CD4-positive, alpha-beta T cell treated with Interleukin-10 for 1 hour (primary cell): ENCODE measurements at regions not wholly inside any gene's neighbourhood (a gene's known extent, or its start where the extent isn't known, plus 50 kb on each side); places are given as distances from the start of the nearest gene placed in this dataset.
"Not testable (repeated sequence)": the region's sequence is repeated elsewhere in the genome, so short reads cannot be mapped to it uniquely, and the experiment has no call there.

ENCODE experiments used
- DNase-seq: peaks from one replicate; pipeline ENCODE4 v3.0.0-alpha.2; 2020

DNA sequence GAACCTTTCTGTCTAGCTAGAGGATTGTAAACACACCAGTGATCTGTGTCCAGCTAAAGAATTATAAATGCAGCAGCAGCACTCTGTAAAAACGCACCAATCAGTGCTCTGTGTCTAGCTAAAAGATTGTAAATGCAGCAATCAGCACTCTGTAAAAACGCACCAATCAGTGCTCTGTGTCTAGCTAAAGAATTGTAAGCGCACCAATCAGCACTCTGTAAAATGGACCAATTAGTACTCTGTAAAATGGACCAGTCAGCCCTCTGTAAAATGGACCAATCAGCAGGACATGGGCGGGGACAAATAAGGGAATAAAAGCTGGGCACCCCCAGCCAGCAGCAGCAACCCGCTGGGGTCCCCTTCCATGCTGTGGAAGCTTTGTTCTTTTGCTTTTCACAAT is 204.1 kb upstream of the UBL3 start:
- not testable (repeated sequence) for DNase-seq

DNA sequence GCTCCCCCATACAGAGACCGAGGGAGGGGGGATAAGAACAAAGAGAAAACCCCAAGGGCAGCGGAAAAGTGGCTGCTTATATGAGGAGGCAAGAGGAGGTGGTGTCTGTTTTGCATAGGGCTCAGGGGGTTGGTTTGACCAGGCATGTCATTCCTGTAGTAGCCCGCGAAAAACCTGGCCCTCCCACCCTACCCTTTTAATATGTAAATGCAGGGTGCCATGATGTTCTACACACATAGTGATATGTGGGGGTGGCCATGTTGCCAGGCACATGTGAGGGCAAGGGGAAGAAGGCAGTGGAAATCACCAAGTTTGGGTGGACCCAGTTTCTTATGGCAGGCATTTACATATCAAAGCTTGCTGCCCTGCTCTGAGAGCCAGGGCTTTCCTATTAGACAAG is 203.5 kb upstream of the UBL3 start:
- no peak for DNase-seq

DNA sequence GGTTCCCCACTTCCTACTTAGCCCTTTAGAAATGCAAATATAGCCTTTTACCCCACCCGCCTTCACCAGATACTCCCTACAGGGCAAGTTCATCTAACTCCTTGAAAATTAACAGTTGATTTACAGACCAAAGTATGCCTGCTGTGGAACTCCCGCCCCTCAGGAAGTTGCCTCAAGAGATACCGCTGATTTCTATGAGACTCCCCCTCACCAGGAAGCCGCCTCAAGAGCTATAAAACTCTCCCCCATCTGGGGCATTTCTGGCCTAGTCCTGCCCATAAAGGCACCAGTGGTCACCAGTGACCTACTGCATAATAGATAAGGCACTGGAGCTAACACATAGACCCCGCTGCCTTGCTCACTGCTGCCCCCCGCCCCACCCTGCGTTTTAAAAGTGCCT is 201.7 kb upstream of the UBL3 start:
- no peak for DNase-seq

DNA sequence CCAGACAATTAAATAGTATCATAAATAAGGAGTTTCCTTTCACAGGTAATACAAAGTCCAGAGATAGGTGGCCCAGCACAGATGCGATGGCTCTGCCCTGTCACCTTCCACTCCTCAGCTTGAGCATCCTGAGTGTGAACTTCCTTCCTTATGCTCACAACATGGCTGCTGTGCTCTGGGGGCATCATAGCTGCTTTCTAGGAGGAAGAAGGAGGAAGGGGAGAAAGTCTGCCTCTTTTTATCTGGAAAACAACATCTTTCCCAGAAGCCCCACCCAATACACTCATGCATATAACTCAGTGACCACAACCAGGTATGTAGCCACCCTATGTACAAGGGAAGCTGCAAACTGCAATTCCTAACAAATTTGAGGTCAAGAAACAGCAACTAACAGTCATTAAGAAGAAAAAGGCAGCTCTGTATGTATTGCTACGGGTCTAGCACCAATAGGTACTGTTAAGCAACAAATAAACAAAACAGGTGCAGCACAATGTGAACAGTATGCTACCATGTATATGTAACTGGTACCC is 201.2 kb upstream of the UBL3 start:
- no peak for DNase-seq

DNA sequence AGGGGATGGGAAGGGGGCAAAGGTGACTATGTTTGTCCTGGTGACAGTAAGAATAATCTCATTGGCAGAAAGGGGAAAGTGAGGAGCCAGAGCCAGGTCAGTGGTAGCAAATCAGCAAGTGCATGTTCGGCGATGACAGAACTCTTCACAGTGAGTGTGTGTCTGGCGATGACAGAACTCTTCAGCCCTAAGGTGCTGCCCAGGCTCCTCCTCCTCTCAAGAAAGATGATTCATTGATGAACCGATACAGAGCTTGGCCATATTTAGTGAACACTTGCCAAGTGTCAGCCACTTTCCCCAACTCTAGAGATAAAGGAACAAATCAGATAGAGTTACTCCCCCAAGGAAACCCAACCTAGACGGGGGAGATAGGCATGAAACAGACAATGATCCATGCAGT is 199.3 kb upstream of the UBL3 start:
- DNase-seq = no peak

DNA sequence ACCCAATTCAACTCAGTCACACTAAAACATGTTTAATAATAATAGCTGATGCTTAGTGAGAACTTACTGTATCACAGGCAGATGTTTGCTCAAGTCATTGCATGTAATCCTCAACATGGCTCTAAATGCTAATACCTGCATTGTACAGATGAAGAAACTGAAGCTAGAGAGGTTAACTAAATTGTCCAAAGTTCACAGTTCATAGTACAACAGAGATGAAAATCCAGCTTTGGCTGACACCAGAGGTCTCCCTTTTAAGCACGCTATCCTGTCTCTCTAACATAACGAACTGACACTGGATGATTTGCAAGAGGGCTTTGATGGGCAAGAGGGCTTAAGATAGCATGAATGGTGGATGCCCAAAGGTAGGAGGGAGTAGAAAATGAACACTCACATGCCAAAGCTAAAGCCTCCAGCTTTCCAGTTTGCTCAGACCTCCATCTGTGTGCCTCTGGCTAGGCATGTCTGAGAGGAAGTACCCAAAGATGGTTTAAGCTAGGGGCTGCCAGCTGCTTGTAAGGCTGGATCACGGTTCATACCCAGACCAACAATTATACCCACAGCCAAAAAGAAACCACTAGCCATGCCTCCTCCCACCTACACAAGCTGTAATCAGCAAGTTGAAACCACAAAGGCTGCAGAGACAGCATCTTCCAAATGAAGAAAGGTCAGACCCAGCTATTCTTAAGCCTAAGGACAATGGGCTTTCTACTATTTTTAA is 196.9 kb upstream of the UBL3 start:
- peak; percentile 11 for DNase-seq

DNA sequence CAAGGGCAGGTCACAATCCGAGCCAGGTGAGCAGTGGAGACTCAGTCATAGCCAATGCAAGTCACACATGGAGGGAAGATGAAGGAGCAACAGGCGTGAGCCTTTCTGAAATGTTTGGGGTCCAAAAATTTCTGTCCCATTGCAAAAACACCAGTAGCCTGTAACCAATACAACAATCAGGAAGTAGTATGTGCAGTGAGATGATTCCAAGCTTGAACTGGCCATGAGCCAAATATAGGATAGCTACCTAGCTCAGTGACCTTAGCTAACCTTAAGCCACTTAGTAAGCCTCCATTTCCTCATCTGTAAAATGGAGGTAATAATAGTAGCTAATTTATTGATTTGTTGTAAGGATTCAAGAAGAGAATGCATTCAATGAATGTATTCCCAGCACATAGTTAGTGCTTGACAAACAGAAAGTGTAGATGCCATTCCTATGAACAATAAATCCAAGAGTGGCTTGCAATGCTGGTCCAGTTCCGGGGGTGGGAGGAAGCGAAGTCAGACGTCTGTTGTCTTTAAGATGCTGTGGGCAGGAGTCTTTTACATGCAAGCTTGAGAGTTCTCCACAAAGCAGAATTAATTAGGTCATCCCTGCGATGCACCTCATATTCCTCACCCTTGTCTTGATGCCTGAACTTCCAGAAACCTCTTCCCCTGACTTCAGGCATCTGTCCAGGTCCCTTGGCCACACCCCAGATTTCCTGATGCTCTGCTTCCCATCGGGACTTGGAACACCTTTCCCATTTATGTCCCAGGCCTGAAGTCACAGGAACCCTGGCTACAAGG is 195.7 kb upstream of the UBL3 start:
- no peak for DNase-seq

DNA sequence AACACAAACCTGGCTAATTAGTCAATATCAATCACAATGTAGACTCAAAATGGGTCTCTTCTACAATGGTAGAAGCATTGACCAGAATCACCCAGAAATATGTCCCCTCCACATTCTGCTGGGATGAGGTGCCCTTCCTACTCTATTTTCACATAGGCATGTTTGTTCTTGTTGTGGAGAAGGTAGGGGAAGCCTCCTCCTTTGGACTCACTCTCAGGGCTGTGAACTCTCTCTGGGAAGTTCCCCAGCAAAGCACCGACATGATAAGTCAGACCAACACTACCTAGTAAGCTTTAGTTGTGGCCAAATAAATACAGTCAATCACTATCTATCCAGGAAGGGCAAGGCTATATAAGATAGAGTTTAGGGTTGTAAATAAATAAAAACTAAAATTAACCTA is 194.5 kb upstream of the UBL3 start:
- DNase-seq = no peak

DNA sequence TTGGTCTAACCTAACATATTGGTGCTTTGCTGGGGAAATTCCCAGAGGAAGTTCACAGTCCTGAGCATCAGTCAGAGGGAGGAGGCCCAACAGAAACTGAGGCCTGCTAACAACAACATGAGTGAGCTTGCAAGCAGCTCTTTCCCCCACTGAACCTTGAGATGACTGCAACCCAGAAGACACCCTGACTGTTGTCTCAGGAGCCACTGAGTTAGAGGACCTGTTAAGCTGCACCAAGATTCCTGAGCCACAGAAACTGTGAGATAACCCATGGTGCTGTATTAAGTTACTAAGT is 193.2 kb upstream of the UBL3 start:
- no peak for DNase-seq

DNA sequence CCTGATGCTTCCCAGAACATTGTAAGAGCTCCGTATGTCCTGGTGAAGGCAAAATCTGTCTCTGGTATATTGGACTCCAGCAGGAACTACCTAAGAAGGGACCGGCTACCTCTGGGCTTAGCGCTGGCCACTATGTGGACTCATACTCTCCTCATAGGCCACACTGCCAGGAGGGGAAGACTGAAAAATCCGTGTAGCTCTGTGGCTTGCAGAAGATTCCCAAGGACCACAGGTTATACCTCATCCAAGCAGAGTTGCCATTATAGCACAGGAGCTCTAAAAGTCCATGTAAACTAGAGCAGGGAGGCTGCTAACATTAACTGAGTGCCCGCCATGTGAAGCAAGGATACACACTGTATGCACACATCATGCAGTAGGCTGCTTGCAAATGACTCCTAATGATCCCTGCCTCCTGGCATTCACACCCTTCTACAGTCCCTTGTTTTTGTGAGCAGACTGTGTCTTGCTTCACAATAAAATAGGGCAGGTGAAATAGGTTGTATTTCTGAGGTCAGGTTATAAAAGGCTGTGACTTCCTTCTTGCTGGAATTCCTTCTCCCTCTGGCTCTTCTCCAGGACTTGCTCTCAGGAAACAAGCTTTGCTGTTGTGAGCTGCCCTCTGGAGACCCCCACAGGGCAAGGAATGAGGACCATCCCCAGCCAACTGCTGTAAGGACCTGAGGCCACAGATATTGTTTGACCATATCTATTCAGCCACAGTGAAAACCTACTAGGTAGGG is 192.6 kb upstream of the UBL3 start:
- DNase-seq = no peak

DNA sequence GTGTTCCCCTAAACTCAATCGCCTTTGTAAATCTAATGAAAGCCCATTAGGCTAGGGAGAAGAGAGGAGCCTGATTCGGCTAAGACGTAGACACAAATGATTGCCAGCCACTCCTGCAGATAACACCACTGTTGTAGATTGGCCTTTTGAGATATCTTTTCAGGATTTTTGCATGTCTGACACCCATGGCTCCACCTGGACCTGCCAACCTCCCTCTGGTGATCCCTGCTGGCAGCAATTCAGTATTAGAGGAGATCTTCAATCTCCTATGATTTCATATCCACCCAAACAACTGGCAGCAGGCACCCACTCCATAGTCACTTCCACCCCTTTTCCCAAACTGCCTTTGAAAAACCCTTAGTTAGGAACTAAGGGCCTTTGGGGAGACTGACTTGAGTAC is 191.9 kb upstream of the UBL3 start:
- no peak for DNase-seq

DNA sequence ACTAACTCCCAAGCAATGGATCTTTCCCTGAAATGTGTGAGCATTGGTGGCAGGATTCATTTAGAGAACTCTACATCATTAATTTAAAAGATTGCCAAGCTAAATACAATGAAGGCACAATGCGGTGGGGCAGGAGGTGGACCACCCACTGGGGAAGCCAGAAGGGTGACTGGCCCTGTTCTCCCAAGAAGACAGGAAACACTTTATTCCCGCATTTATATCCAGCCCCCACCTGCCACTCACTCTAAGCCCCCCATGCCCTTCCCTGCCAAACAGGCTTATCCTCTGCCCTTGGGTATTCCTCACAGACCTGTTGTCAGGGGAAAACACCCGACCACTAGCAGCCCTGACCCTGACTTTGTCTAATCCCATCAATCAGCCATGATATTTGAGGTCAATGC is 189.1 kb upstream of the UBL3 start:
- no peak for DNase-seq

DNA sequence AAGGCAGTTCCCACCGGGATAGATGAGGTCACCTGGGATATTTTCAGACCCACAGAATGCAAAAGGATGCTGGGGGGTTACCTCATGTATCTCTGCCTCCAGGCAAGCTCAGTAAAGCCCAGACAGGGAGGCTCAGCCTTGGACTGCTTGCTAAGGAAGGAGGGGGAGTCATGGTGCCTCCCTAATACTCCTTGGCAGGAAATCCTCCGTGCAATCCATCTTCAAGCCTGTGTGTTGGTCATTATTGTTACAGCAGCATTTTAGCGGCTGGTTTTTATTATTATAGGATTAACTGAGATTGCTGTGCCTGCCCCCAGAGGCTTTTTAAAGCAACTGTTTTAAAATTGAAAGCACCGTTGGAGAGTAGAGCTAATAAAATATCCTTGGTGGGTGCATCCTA is 188.5 kb upstream of the UBL3 start:
- DNase-seq = no peak

DNA sequence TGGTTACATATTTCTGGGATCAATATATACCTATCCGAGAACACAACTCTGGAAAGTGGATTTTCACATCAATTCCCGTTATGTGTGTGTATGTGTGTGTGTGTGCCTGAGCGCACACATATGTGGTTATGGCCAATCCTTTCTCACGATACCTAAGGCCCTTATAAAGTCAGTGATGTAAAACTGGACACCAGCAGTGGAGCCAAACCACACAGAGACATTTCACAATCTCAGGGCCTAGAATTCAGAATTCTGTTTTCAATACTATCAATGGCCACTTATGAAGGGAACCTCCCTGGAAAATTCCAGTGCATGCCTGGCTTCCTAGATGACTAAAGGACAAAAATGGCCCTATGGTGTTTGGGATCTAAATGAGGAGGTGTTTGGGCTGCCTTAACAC is 187.3 kb upstream of the UBL3 start:
- DNase-seq = no peak

DNA sequence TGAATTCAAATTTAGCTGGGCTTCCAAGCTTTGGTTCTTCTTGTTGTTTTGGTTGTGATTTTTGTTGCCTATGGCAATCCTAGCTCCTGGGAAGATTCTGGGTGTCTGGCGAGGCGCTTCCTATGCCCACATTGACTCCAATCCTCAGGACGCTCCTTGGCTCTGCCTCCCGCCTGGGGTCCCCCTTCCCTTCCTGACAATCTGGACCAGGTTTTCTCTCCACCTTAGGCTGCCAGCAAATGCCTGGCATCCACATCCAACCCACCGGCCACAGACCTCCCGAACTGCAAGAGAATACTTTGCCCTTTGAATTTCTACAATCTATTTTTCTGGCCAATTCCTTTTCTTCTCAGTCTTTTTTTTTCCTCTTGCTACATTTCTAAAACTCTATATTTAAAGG is 186.9 kb upstream of the UBL3 start:
- DNase-seq = no peak

DNA sequence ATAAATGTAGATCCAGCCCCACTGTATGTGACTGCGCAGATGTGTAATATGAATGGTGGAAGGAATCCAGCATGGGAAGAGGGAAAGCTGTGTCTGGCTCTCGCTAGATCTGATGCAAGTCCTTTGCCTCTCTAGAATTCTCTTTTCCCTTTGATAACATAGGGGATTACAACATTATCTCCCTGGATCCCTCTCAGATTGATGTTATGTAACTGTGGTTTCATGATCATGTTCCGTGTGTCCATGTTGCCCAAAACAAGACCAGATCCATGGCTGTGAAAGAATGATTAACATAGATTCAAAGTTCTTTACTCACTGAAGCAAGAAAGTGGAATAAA is 184.0 kb upstream of the UBL3 start:
- no peak for DNase-seq

DNA sequence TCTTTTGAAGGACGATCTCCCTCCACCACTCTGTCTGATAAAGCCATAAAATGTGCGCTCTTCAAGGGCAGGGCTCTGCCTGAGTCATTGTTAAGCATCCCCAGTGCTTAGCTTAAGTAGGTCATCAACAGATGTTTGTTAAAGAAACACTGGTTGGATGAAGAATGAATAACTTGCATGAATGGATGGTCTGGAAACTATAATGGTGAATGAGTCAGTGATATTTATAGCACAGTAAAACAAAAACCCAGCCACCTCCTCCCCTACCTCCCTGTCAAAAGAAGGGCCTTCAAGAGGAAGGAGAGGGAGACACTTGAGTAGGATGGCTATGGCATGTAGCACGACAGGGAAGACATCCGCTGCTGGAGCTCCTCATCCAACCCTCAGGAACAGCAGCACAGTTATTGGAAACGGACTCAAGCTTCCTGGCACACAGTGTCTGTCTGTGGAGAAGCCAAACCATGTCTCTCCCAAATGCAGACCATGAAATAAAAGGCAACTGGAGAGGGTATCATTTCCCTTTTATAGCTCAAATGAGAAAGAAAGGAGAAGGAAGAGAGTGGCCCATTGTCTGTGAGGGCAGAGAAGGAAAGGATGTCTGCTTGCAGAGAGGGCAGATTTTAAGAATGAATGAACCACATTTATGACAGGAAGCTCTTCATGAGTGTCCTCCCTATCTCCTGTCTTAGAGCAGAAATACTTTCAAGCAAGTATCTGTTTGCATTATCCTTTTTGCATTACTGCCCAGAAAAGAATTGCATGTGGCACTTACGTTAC is 183.5 kb upstream of the UBL3 start:
- DNase-seq = no peak

DNA sequence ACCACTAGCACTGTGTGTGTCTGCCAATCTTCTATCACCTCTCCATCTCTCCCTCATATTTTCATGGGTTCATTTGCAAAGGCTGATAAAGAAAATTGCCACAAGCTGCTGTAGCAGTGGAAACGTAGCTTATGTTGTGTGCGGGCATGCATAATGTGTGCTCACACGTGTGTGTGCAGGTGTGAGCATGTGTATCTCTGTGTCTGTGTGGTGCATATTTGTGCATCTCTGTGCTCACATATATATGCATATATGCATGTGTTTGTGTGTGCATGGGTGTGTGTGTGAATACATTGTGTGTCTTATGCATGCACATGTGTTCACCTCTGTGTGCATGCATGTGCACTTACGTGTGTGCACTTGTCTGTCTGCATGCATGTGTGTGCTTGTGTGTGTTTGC is 181.8 kb upstream of the UBL3 start:
- no peak for DNase-seq

DNA sequence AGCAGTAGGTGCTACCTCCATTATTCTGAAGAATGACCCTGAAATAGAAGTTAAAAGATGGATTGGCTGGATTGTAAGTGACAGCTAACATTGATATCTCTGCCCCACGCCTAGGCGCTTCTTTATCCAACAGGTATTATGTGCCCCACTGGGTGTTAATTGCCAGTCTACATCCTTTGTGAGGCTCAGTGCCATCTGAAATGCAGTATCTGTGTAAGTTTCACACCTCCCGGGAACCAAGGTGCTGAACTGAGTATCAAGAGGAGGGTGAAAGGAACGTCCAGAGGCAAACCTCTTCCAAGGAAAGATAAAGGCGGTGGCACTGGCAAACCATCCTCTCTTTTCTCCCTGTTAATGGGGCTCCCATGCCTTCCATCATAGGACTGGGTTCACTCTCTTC is 181.1 kb upstream of the UBL3 start:
- no peak for DNase-seq

DNA sequence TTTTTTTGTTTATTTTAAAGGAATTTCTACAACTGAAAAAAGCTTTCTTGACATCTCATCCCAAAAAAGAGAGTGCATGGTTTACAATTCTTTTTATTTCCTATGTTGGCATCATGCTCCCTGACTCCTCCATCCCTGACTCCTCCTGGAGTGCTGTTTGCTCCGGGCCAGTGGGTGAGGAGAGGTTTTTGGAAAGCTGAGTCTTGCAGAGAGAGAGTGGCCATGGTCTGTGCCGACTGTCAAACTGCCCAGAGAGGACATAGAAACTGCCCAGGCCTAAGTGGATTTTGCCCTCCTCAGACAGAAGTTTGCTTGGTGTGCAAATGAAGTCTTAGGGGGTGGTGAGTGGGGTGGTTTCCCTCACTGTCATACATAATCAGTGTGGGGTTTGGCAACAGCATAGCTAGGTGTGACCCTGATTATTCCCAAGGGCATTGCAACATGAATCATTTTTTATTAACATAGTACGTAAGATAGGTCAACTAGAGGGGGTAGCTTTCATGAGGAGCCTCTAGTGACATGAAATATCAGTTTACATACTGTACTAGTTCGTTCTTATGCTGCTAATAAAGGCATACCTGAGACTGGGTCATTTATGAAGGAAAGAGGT is 179.8 kb upstream of the UBL3 start:
- DNase-seq = no peak

DNA sequence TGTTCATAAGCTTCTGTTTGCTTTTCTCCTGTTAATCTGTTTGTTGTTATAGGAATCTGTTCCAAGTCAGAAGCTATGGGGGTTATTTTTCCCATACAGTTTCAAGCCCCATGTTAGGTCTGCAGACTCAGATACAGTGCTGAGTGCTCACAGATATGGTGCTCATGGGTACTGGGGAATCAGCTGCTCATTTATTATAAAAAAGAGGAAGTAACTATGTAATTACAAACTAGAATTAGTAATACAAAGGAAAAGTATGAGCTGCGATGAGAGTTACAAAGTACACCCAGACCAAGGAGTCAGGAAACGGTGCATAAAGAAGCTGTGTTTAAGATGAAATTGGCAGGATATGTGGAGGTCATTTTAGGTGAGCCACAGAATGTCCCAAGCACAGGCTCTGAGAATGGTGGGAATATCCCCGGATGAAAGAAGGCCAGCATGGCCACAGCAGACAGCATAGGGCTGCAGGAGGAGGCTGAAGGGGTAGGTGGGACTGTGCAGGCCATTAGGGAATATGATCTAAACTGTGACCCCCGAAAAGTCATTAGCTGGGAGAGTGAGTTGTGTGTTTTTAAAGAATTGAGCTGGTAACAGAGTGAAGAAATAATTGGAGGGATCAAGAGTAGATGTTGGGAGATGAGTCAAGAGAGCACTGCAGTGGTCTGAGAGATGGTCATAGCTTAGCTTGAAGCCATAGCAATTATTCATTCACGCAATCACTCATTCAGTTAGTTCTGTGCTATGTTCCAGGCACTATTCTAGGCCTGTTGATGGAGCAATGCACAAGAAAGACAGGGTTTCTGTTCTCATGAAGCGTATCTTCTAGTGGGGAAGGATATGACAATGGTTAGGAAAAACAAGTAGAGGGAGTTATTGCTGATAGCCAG is 177.4 kb upstream of the UBL3 start:
- DNase-seq = no peak

DNA sequence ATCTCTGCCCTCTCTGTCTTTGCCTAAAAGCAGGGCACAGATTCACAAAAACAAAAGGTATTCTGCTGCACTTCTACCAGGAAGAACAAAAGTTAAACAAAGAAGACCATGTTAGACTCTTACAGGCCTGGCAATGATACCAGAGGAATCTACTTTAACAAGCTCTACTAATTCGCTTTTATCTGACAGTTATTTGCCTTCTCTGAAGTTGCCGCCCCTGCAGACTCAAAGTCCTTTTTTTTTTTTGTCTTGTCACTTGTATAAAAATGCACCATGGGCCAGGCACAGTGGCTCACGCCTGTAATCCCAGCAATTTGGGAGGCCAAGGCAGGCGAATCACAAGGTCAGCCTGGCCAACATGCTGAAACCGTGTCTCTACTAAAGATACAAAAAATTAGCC is 176.5 kb upstream of the UBL3 start:
- no peak for DNase-seq
